Pancreas (tissue), 10 donors: ENCODE measurements at regions not wholly inside any gene's neighbourhood (a gene's known extent, or its start where the extent isn't known, plus 50 kb on each side); places are given as distances from the start of the nearest gene placed in this dataset.

Source experiments
- ATAC-seq, 4 donors: fragments of 200-7000 bp; cut with Tn5 transposase; one replicate each; pipeline versions ENCODE4 v1.8.0 to v1.9.1; 2020; ENCODE audit warnings: mild to moderate bottlenecking in 4 of 4, moderate library complexity in 4 of 4
- DNase-seq, 6 donors: peaks; one replicate each; pipeline ENCODE4 v3.0.0-alpha.2; 2020
- FAIRE-seq: peaks from 2 replicates; lab custom pipeline; 2012; peaks lifted over from hg19 to GRCh38; lab: Jason Lieb, UNC
- H3K27ac ChIP-seq, 4 donors: fragments of 200-600 bp; sonication (generic); 1 replicate in 3 of 4; 2 replicates in 1 of 4; pipeline versions ENCODE4 v1.5.0 to v1.8.0; 2020
- H3K27me3 ChIP-seq, 4 donors: fragments of 200-600 bp; one replicate each; pipeline ENCODE4 v1.8.0; 2021
- H3K36me3 ChIP-seq, 3 donors: fragments of 200-600 bp; sonication (generic) in 1 of 3; one replicate each; pipeline versions ENCODE4 v1.5.0 to v1.8.0; 2020 to 2021
- H3K4me1 ChIP-seq, 3 donors: fragments of 200-600 bp; one replicate each; pipeline ENCODE4 v1.8.0; 2021
- H3K4me3 ChIP-seq, 4 donors: fragments of 200-600 bp; sonication (generic) in 2 of 4; one replicate each; pipeline versions ENCODE4 v1.5.0 to v1.8.0; 2020 to 2021
- H3K9me3 ChIP-seq, 4 donors: fragments of 200-600 bp; one replicate each; pipeline ENCODE4 v1.8.0; 2021
- CTCF ChIP-seq, 4 donors: fragments of 200-600 bp; sonication (generic) in 3 of 4; IDR thresholded peaks; one replicate each; pipeline versions ENCODE4 v1.5.0 to v1.8.0; 2021; ENCODE audit warnings: antibody characterized with exemption in 4 of 4
- WGBS, 2 donors: extraction: QIAGEN DNeasy Blood & Tissue Kit; methylation state at CpG; one replicate each; pipeline ENCODE4 v1.1.7; 2013; 5-methylcytosine and 5-hydroxymethylcytosine counted together
- intact Hi-C, 3 donors: fragments of 100-400 bp; cut with DNase I; formaldehyde crosslinking; loops; one replicate each; pipeline versions ENCODE4 v1.11.1 to v1.14.2; 2022
- donor health status: healthy with polysubstance abuse.
- donor health status: DM: no; HTN: no; CAD: no; lungs with moderate emphysema.
- donor health status: DM: no; HTN: no; CAD: no.
- donor health status: control.
- donor health status: control.
- donor health status: Bipolar disorder and iron deficiency.
- donor health status: DM: yes; HTN: yes; CAD: no.
- donor health status: DM: no; HTN: no; CAD: no.
- donor health status: DM: no; HTN: no; CAD: no.
- donor health status: DM: yes; HTN: yes; CAD: no.

GRCh38 chr13:38539632-38540031 is 147.2 kb upstream of the FREM2 start:
- 92 to 98% methylated on average over 2 of the region's 2 CpGs for WGBS, 2 donors
- no peak for TF ChIP-seq CTCF (IDR thresholded peaks at IDR 0.05)
- H3K4me1 ChIP-seq, result peaks cover 0 to 5% (median 0%) of the 10 kb centered on the region in 3 donors
- no peak overlapping the region for H3K27ac ChIP-seq
- no peak for FAIRE-seq
- H3K9me3 ChIP-seq, result no peaks in the 10 kb centered on the region
- H3K27me3 ChIP-seq, result no peaks in the 10 kb centered on the region
- H3K36me3 ChIP-seq, result no peaks in the 10 kb centered on the region
- no peak for DNase-seq
- no peak overlapping the region for H3K4me3 ChIP-seq
- intact Hi-C loops, result no loop called here
- no peak for ATAC-seq

- no peaks in the 10 kb centered on the region for H3K27me3 ChIP-seq
- TF ChIP-seq CTCF (IDR thresholded peaks at IDR 0.05), result no peak
- intact Hi-C loops, result no loop called here
- H3K9me3 ChIP-seq, result no peaks in the 10 kb centered on the region
- FAIRE-seq, result no peak
- DNase-seq, result no peak
- H3K36me3 ChIP-seq, result no peaks in the 10 kb centered on the region
- WGBS, 2 donors, result 59 to 65% methylated on average over 3 of the region's 3 CpGs
- no peak overlapping the region for H3K27ac ChIP-seq
- no peak for ATAC-seq
- no peak overlapping the region for H3K4me3 ChIP-seq
- peaks cover 0 to 2% (median 0%) of the 10 kb centered on the region in 3 donors for H3K4me1 ChIP-seq
Measured at GRCh38 chr13:38542601-38543000, 144.3 kb upstream of the FREM2 start.

GRCh38 chr13:38543561-38543960 is 143.3 kb upstream of the FREM2 start:
- intact Hi-C loops, result no loop called here
- no peak for ATAC-seq
- H3K36me3 ChIP-seq, result no peaks in the 10 kb centered on the region
- no peaks in the 10 kb centered on the region for H3K9me3 ChIP-seq
- H3K27ac ChIP-seq, result no peak overlapping the region
- no peak for FAIRE-seq
- H3K4me3 ChIP-seq, result no peak overlapping the region
- TF ChIP-seq CTCF (IDR thresholded peaks at IDR 0.05), result no peak
- H3K4me1 ChIP-seq, result no peaks in the 10 kb centered on the region
- no peaks in the 10 kb centered on the region for H3K27me3 ChIP-seq
- DNase-seq, result no peak
- WGBS, 2 donors, result 65 to 73% methylated on average over 4 of the region's 4 CpGs

GRCh38 chr13:38563739-38564138 is 123.1 kb upstream of the FREM2 start:
- no peak for ATAC-seq
- no peak for FAIRE-seq
- H3K27ac ChIP-seq, result no peak overlapping the region
- H3K4me3 ChIP-seq, result no peak overlapping the region
- H3K27me3 ChIP-seq, result no peaks in the 10 kb centered on the region
- WGBS, 2 donors, result 77 to 88% methylated on average over 2 of the region's 2 CpGs
- TF ChIP-seq CTCF (IDR thresholded peaks at IDR 0.05), result no peak
- no peaks in the 10 kb centered on the region for H3K9me3 ChIP-seq
- no peaks in the 10 kb centered on the region for H3K4me1 ChIP-seq
- no peaks in the 10 kb centered on the region for H3K36me3 ChIP-seq
- DNase-seq, result no peak
- intact Hi-C loops, result no loop called here

GRCh38 chr13:38564256-38565150 is 122.4 kb upstream of the FREM2 start:
- FAIRE-seq (no peak), DNase-seq (no peak), ATAC-seq (peak in 1 of 4 donors; percentile 27)
- H3K4me3 ChIP-seq, result no peak overlapping the region
- no peaks in the 10 kb centered on the region for H3K9me3 ChIP-seq
- no peak overlapping the region for H3K27ac ChIP-seq
- H3K4me1 ChIP-seq, result no peaks in the 10 kb centered on the region
- no peak for TF ChIP-seq CTCF (IDR thresholded peaks at IDR 0.05)
- intact Hi-C loops, result no loop called here
- no peaks in the 10 kb centered on the region for H3K27me3 ChIP-seq
- no peaks in the 10 kb centered on the region for H3K36me3 ChIP-seq
- WGBS, 2 donors, result 41 to 48% methylated on average over 7 of the region's 7 CpGs
